G401 (cell line): ENCODE measurements at regions not wholly inside any gene's neighbourhood (a gene's known extent, or its start where the extent isn't known, plus 50 kb on each side); places are given as distances from the start of the nearest gene placed in this dataset.
"Not testable (repeated sequence)": the region's sequence is repeated elsewhere in the genome, so short reads cannot be mapped to it uniquely, and the experiment has no call there.

ENCODE experiments used
- DNase-seq: peaks from one replicate; pipeline ENCODE4 v3.0.0-alpha.2; 2015; ENCODE audit warnings: low spot score
- in situ Hi-C: cut with HindIII; loops from 2 replicates; pipeline ENCODE4 v1.10.0; 2016; ENCODE audit warnings: low sequenced_read_pairs, mixed read lengths

- DNase-seq, result no peak
- in situ Hi-C loops, result no loop called here
Measured at GRCh38 chr18:54433368-54433767, 75.7 kb downstream of the C18orf54 start.

- in situ Hi-C loops, result no loop called here
- no peak for DNase-seq
Measured at GRCh38 chr18:54433857-54434256, 76.2 kb downstream of the C18orf54 start.

GRCh38 chr18:54434453-54434852 lies 76.7 kb downstream of the C18orf54 start:
- in situ Hi-C loops, result no loop called here
- no peak for DNase-seq

- DNase-seq, result no peak
- in situ Hi-C loops, result no loop called here
Measured at GRCh38 chr18:54436501-54436900, 78.8 kb downstream of the C18orf54 start.

- DNase-seq, result no peak
- in situ Hi-C loops, result no loop called here
Measured at GRCh38 chr18:54440292-54440691, 82.6 kb downstream of the C18orf54 start.

GRCh38 chr18:54444319-54444914 lies 86.7 kb downstream of the C18orf54 start:
- in situ Hi-C loops, result no loop called here
- peak; percentile 37 for DNase-seq

- in situ Hi-C loops, result no loop called here
- DNase-seq, result no peak
Measured at GRCh38 chr18:54453996-54454395, 96.3 kb downstream of the C18orf54 start.

- no peak for DNase-seq
- in situ Hi-C loops, result no loop called here
Measured at GRCh38 chr18:54465502-54465901, 107.8 kb downstream of the C18orf54 start.

GRCh38 chr18:54466248-54467005 lies 108.7 kb downstream of the C18orf54 start:
- DNase-seq, result no peak
- in situ Hi-C loops, result no loop called here

GRCh38 chr18:54479365-54479764 lies 111.7 kb upstream of the DYNAP start:
- in situ Hi-C loops, result no loop called here

GRCh38 chr18:54480616-54481015 lies 110.4 kb upstream of the DYNAP start:
- in situ Hi-C loops, result no loop called here
- no peak for DNase-seq

More at GRCh38 chr18:54479365-54479764, 111.7 kb upstream of the DYNAP start:
- DNase-seq, result no peak

GRCh38 chr18:54502451-54502850 lies 88.6 kb upstream of the DYNAP start:
- DNase-seq, in situ Hi-C loops: not testable (repeated sequence)

- in situ Hi-C loops, result no loop called here
- no peak for DNase-seq
Measured at GRCh38 chr18:54503131-54503894, 87.7 kb upstream of the DYNAP start.

- DNase-seq, result no peak
- in situ Hi-C loops, result no loop called here
Measured at GRCh38 chr18:54506516-54507261, 84.4 kb upstream of the DYNAP start.

GRCh38 chr18:54509793-54510192 lies 81.3 kb upstream of the DYNAP start:
- in situ Hi-C loops, result no loop called here
- DNase-seq, result no peak

GRCh38 chr18:54515149-54515548 lies 75.9 kb upstream of the DYNAP start:
- in situ Hi-C loops, result no loop called here
- no peak for DNase-seq

- no peak for DNase-seq
- in situ Hi-C loops, result no loop called here
Measured at GRCh38 chr18:54517521-54517920, 73.5 kb upstream of the DYNAP start.

- in situ Hi-C loops, result no loop called here
Measured at GRCh38 chr18:54521846-54522245, 69.2 kb upstream of the DYNAP start.

GRCh38 chr18:54528942-54529376 lies 62.1 kb upstream of the DYNAP start:
- no peak for DNase-seq
- in situ Hi-C loops, result no loop called here

More at GRCh38 chr18:54521846-54522245, 69.2 kb upstream of the DYNAP start:
- DNase-seq, result no peak
